Breast epithelium (tissue), 4 donors: ENCODE measurements at regions not wholly inside any gene's neighbourhood (a gene's known extent, or its start where the extent isn't known, plus 50 kb on each side); places are given as distances from the start of the nearest gene placed in this dataset.

Source experiments
- DNase-seq, 2 donors: peaks; one replicate each; pipeline ENCODE4 v3.0.0-alpha.2; 2019; ENCODE audit warnings: low spot score in 2 of 2
- H3K27ac ChIP-seq, 2 donors: fragments of 200-600 bp; sonication (generic) in 1 of 2; one replicate each; pipeline ENCODE4 v1.5.1; 2016 to 2019; ENCODE audit warnings: mild to moderate bottlenecking in 1 of 2
- H3K27me3 ChIP-seq, 2 donors: fragments of 200-600 bp; sonication (generic) in 1 of 2; one replicate each; pipeline versions ENCODE4 v1.5.1 to v1.6.0; 2017 to 2019; ENCODE audit warnings: control low read depth in 1 of 2, mild to moderate bottlenecking in 1 of 2
- H3K36me3 ChIP-seq: fragments of 200-600 bp; one replicate; pipeline ENCODE4 v1.5.1; 2019
- H3K4me1 ChIP-seq, 2 donors: fragments of 200-600 bp; sonication (generic); one replicate each; pipeline ENCODE4 v1.5.1; 2016 to 2019; ENCODE audit warnings: control low read depth in 1 of 2
- H3K4me3 ChIP-seq, 3 donors: fragments of 200-600 bp; sonication (generic); 1 replicate in 2 of 3; 2 replicates in 1 of 3; pipeline ENCODE4 v1.5.1; 2016 to 2019; ENCODE audit warnings: mild to moderate bottlenecking in 3 of 3, moderate library complexity in 2 of 3
- H3K9me3 ChIP-seq, 2 donors: fragments of 200-600 bp; sonication (generic) in 1 of 2; one replicate each; pipeline ENCODE4 v1.5.1; 2016 to 2019; ENCODE audit warnings: control low read depth in 1 of 2
- POLR2A ChIP-seq: fragments of 450-650 bp; IDR thresholded peaks from one replicate; pipeline ENCODE4 v1.6.1; 2016; ENCODE audit warnings: antibody characterized with exemption, mild to moderate bottlenecking, moderate library complexity
- POLR2AphosphoS5 ChIP-seq, 3 donors: sonication (generic); formaldehyde crosslinking; IDR thresholded peaks; one replicate each; pipeline ENCODE4 v1.6.1; 2017; ENCODE audit warnings: antibody characterized with exemption in 3 of 3
- intact Hi-C: fragments of 100-400 bp; cut with DNase I; formaldehyde crosslinking; loops from one replicate; pipeline ENCODE4 v1.15.1; 2023; ENCODE audit warnings: low total_unique reads
- TF ChIP-seq, protein P1 (sequence below), 3 donors: fragments of 450-650 bp; IDR thresholded peaks; one replicate each; pipeline ENCODE4 v1.5.1; 2016 to 2017; ENCODE audit warnings: antibody characterized with exemption in 3 of 3, mild to moderate bottlenecking in 3 of 3, moderate library complexity in 3 of 3

DNA sequence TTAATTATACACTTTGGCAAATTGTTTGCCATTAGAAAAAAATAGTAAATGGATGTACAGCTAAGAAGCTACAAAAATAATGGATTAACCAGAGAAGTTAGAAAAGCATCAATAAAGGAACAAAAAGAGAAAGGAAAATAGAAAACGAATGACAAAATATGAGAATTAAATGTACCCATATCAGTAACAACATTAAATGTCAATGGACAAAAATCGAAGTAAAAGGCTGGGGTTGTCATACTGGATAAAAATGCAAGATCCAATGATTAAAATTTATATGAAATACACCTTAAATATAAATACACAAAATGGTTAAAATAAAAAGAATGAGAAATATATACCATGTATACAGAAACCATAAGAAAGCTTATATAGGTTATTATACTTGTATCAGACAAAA is 470.6 kb downstream of the OCA2 start:
- no peaks in the 10 kb centered on the region for H3K36me3 ChIP-seq
- H3K27me3 ChIP-seq = no peaks in the 10 kb centered on the region
- no peak for DNase-seq
- H3K4me1 ChIP-seq = no peaks in the 10 kb centered on the region
- peaks cover 0 to 22% of the 10 kb centered on the region in 2 donors for H3K9me3 ChIP-seq
- H3K4me3 ChIP-seq = no peak overlapping the region
- TF ChIP-seq, protein P1, sequence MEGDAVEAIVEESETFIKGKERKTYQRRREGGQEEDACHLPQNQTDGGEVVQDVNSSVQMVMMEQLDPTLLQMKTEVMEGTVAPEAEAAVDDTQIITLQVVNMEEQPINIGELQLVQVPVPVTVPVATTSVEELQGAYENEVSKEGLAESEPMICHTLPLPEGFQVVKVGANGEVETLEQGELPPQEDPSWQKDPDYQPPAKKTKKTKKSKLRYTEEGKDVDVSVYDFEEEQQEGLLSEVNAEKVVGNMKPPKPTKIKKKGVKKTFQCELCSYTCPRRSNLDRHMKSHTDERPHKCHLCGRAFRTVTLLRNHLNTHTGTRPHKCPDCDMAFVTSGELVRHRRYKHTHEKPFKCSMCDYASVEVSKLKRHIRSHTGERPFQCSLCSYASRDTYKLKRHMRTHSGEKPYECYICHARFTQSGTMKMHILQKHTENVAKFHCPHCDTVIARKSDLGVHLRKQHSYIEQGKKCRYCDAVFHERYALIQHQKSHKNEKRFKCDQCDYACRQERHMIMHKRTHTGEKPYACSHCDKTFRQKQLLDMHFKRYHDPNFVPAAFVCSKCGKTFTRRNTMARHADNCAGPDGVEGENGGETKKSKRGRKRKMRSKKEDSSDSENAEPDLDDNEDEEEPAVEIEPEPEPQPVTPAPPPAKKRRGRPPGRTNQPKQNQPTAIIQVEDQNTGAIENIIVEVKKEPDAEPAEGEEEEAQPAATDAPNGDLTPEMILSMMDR (IDR thresholded peaks at IDR 0.05) = no peak
- TF ChIP-seq POLR2AphosphoS5 (IDR thresholded peaks at IDR 0.05) = no peak
- TF ChIP-seq POLR2A = no peak
- H3K27ac ChIP-seq = no peak overlapping the region
- intact Hi-C loops = no loop called here

DNA sequence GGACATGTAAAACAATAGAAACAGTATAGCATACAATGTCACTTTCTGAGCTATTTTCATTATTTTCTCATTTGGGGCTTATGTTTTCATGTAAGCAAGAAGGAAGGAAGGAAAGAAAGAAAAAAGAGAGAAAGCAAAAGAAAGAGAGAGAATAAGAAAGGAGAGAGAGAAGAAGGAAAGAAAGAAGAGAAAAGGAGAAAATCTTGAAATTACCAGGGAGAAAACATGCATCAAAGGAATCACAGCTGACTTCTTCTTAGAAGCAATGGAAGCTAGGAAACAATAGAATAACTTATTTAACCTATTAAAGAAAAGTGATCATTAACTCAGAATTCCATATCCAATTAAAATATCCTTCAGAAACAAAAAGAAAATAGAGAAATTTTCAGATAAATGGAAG is 471.5 kb downstream of the OCA2 start:
- intact Hi-C loops = no loop called here
- no peaks in the 10 kb centered on the region for H3K27me3 ChIP-seq
- peaks cover 0 to 22% of the 10 kb centered on the region in 2 donors for H3K9me3 ChIP-seq

DNA sequence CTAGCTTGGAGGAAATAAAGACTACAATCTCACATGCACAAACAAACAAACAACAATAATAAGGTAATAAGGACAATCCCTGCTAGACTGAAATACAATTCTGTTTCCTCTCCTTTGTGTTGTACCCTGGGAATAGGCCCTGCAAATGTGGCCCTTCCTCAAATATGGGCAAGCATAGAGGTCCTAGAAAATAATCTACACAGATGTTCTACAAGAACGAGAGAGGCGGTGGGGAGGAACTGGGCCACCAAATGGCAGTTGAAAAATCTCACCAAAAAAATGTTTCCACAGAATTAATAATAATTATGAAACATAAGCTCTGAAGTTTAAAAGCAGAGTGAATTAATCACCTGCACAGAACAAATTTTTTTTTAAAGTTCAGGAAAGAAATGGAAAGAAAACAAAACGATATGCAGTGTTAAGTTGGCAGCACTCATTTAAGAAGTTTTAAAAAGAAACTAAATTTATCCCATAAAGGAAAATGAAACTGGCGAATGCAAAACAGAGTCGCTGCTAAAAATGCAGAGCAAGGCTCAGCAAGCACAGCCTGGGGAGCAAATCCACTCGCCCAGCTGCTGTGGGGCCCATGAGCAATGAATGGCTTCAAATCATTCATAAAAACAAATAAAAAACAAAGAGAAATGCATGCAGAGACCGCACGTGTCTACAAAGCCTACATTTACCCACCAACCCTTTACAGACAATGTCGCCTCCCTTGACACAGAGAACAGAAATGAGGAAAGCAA is 475.4 kb downstream of the OCA2 start:
- no peaks in the 10 kb centered on the region for H3K27me3 ChIP-seq
- intact Hi-C loops = loop anchor here (5.0 kb wide), 1 partner anchor 321 kb away; no protein-coding TSS in a partner anchor
- H3K4me3 ChIP-seq = no peak overlapping the region
- DNase-seq = no peak
- peaks cover 0 to 22% of the 10 kb centered on the region in 2 donors for H3K9me3 ChIP-seq
- no peaks in the 10 kb centered on the region for H3K4me1 ChIP-seq
- no peaks in the 10 kb centered on the region for H3K36me3 ChIP-seq
- TF ChIP-seq, protein P1 (IDR thresholded peaks at IDR 0.05) = no peak
- no peak for TF ChIP-seq POLR2A
- TF ChIP-seq POLR2AphosphoS5 (IDR thresholded peaks at IDR 0.05) = no peak
- H3K27ac ChIP-seq = no peak overlapping the region

More for the DNA sequence above, 471.5 kb downstream of the OCA2 start:
- no peak overlapping the region for H3K27ac ChIP-seq
- H3K36me3 ChIP-seq = no peaks in the 10 kb centered on the region
- no peak overlapping the region for H3K4me3 ChIP-seq
- TF ChIP-seq POLR2A = no peak
- TF ChIP-seq POLR2AphosphoS5 (IDR thresholded peaks at IDR 0.05) = no peak
- TF ChIP-seq, protein P1 (IDR thresholded peaks at IDR 0.05) = no peak
- H3K4me1 ChIP-seq = no peaks in the 10 kb centered on the region
- no peak for DNase-seq

GRCh38 chr15:27623149-27623548 is 476.0 kb downstream of the OCA2 start:
- DNase-seq = no peak
- Histone ChIP-seq H3K27me3 (no peaks in the 10 kb centered on the region), H3K4me3 (no peak overlapping the region), H3K4me1 (no peaks in the 10 kb centered on the region), H3K36me3 (no peaks in the 10 kb centered on the region), H3K9me3 (peaks cover 0 to 19% of the 10 kb centered on the region in 2 donors), H3K27ac (no peak overlapping the region)
- TF ChIP-seq POLR2A (no peak), POLR2AphosphoS5 (IDR thresholded peaks at IDR 0.05) (no peak)
- TF ChIP-seq, protein P1 (IDR thresholded peaks at IDR 0.05) = no peak
- intact Hi-C loops = loop anchor here (5.0 kb wide), 1 partner anchor 321 kb away; no protein-coding TSS in a partner anchor

DNA sequence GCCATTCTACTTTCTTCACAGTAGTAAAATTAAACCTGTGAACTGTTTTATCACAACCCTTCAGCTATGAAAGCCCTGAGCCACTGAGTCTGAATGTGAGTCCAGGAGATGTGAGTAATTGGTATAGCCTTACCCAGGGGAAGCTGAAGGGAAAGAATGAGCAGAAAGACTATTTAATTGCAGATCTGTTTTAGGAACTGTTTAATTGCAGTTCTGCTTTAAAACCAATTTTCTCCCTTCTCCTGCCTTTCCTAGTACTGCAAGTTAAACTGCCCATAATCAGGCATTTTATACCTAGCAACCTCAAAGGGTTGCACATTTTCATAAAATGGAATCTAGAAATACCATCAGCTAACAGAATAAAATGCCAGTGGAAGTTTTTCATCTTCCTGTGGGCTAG is 476.7 kb downstream of the OCA2 start:
- Histone ChIP-seq H3K27me3 (no peaks in the 10 kb centered on the region), H3K4me3 (no peak overlapping the region), H3K36me3 (no peaks in the 10 kb centered on the region), H3K27ac (no peak overlapping the region), H3K9me3 (peaks cover 0 to 11% of the 10 kb centered on the region in 2 donors), H3K4me1 (no peaks in the 10 kb centered on the region)
- intact Hi-C loops = loop anchor here (5.0 kb wide), 1 partner anchor 320 kb away; no protein-coding TSS in a partner anchor
- DNase-seq = no peak
- TF ChIP-seq, protein P1 (IDR thresholded peaks at IDR 0.05) = no peak
- TF ChIP-seq POLR2AphosphoS5 (IDR thresholded peaks at IDR 0.05) = no peak
- no peak for TF ChIP-seq POLR2A
